Thyroid gland (tissue), 4 donors: ENCODE measurements at regions not wholly inside any gene's neighbourhood (a gene's known extent, or its start where the extent isn't known, plus 50 kb on each side); places are given as distances from the start of the nearest gene placed in this dataset.

Experiments
- DNase-seq, 2 donors: peaks; one replicate each; pipeline ENCODE4 v3.0.0-alpha.2; 2019
- H3K27ac ChIP-seq, 3 donors: fragments of 200-600 bp; sonication (generic); 1 replicate in 2 of 3; 2 replicates in 1 of 3; pipeline ENCODE4 v1.5.1; 2016 to 2019; ENCODE audit warnings: mild to moderate bottlenecking in 1 of 3, moderate library complexity in 1 of 3
- H3K27me3 ChIP-seq: fragments of 200-600 bp; sonication (generic); one replicate; pipeline ENCODE4 v1.5.1; 2019
- H3K36me3 ChIP-seq, 2 donors: fragments of 200-600 bp; sonication (generic); one replicate each; pipeline ENCODE4 v1.5.1; 2016 to 2019
- H3K4me1 ChIP-seq, 2 donors: fragments of 200-600 bp; sonication (generic); one replicate each; pipeline ENCODE4 v1.5.1; 2017 to 2019
- H3K4me3 ChIP-seq, 3 donors: fragments of 200-600 bp; sonication (generic); replicated peaks in 1 of 3; 1 replicate in 2 of 3; 2 replicates in 1 of 3; pipeline ENCODE4 v1.5.1; 2016; ENCODE audit warnings: mild to moderate bottlenecking in 1 of 3
- H3K9me3 ChIP-seq: fragments of 200-600 bp; sonication (generic); one replicate; pipeline ENCODE4 v1.5.1; 2017
- POLR2A ChIP-seq, 2 donors: fragments of 450-650 bp; IDR thresholded peaks; one replicate each; pipeline ENCODE4 v1.6.1; 2017; ENCODE audit warnings: antibody characterized with exemption in 2 of 2, mild to moderate bottlenecking in 2 of 2, moderate library complexity in 1 of 2
- WGBS, 2 donors: methylation state at CpG; one replicate each; pipeline ENCODE4 v1.1.5; 2017; 5-methylcytosine and 5-hydroxymethylcytosine counted together
- intact Hi-C: fragments of 100-400 bp; cut with DNase I; formaldehyde crosslinking; loops from one replicate; pipeline ENCODE4 v1.15.1; 2023
- TF ChIP-seq, protein P1 (sequence below), 6 experiments: fragments of 200-600 bp in 3 of 6; fragments of 450-650 bp in 3 of 6; sonication (generic) in 3 of 6; IDR thresholded peaks; one replicate each; pipeline ENCODE4 v1.5.1; 2016 to 2019; ENCODE audit warnings: antibody characterized with exemption in 6 of 6, mild to moderate bottlenecking in 2 of 6, inconsistent platforms in 1 of 6, moderate library complexity in 1 of 6

DNA sequence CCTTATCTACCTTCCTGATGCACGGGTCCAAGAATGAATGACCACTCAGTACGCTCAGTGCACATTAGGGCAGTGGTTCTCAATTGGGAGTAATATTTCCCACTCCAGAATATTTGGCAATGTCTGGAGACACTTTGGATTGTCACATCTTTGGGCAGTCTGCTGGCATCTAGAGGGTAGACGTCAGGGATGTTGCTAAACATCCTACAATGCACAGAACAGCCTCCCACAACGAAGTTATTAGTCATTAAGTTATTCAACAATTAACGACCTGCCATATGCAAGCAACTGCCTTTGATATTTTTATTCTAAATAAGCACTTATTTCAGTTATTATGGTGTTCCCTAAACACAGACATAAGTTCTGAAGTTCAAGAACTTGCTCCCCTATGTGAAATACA, 669.3 kb downstream of the TOX3 start:
- no peak for TF ChIP-seq POLR2A (IDR thresholded peaks at IDR 0.05)
- TF ChIP-seq, protein P1, sequence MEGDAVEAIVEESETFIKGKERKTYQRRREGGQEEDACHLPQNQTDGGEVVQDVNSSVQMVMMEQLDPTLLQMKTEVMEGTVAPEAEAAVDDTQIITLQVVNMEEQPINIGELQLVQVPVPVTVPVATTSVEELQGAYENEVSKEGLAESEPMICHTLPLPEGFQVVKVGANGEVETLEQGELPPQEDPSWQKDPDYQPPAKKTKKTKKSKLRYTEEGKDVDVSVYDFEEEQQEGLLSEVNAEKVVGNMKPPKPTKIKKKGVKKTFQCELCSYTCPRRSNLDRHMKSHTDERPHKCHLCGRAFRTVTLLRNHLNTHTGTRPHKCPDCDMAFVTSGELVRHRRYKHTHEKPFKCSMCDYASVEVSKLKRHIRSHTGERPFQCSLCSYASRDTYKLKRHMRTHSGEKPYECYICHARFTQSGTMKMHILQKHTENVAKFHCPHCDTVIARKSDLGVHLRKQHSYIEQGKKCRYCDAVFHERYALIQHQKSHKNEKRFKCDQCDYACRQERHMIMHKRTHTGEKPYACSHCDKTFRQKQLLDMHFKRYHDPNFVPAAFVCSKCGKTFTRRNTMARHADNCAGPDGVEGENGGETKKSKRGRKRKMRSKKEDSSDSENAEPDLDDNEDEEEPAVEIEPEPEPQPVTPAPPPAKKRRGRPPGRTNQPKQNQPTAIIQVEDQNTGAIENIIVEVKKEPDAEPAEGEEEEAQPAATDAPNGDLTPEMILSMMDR (IDR thresholded peaks at IDR 0.05) = no peak
- Histone ChIP-seq H3K36me3 (no peaks in the 10 kb centered on the region), H3K9me3 (no peaks in the 10 kb centered on the region), H3K27me3 (no peaks in the 10 kb centered on the region), H3K27ac (no peak overlapping the region), H3K4me1 (no peaks in the 10 kb centered on the region), H3K4me3 (no peak overlapping the region)
- WGBS, 2 donors = 80 to 91% methylated on average over 5 of the region's 5 CpGs
- intact Hi-C loops = no loop called here
- no peak for DNase-seq

DNA sequence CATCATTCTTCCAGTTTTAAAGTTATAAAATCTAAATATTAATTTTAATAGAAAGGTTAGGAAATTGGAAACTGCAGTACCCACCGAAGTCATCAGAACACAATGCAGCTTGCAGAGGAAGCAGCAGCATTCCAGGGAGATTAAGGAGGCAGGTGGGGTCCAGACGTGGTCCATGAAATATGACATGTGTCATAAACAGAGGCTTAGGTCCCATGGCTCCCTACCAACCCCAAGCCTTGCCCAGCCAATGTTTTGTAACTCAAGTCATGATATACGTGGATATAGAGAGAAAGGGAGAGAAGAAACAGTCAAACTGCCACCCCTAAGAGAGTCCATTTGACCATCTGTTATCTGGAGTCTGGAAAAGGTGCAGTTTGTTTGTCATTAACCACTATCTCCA, 670.0 kb downstream of the TOX3 start:
- intact Hi-C loops = no loop called here
- TF ChIP-seq POLR2A (IDR thresholded peaks at IDR 0.05) = no peak
- TF ChIP-seq, protein P1 (IDR thresholded peaks at IDR 0.05) = no peak
- Histone ChIP-seq H3K4me1 (no peaks in the 10 kb centered on the region), H3K4me3 (no peak overlapping the region), H3K27me3 (no peaks in the 10 kb centered on the region), H3K27ac (no peak overlapping the region), H3K9me3 (no peaks in the 10 kb centered on the region), H3K36me3 (no peaks in the 10 kb centered on the region)
- WGBS, 2 donors = 75 to 84% methylated on average over 3 of the region's 3 CpGs
- no peak for DNase-seq

DNA sequence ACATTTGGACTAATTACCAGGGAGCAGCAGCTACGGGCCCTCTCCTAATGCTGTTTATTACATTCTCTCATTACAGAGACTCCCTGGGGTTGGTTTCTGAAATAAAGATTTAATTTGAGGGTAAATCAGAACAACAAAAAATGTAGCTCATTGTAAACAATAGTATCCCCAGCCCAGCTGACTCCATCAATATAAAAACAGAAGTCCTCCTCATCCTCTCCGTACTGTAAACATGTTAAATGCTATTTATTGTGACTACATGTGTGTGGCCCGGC, 670.4 kb downstream of the TOX3 start:
- no peak for TF ChIP-seq POLR2A (IDR thresholded peaks at IDR 0.05)
- TF ChIP-seq, protein P1 (IDR thresholded peaks at IDR 0.05) = no peak
- intact Hi-C loops = no loop called here
- WGBS, 2 donors = 90 to 91% methylated on average over 3 of the region's 3 CpGs
- DNase-seq = no peak
- no peaks in the 10 kb centered on the region for H3K4me1 ChIP-seq
- H3K4me3 ChIP-seq = no peak overlapping the region
- no peaks in the 10 kb centered on the region for H3K27me3 ChIP-seq
- no peaks in the 10 kb centered on the region for H3K9me3 ChIP-seq
- H3K36me3 ChIP-seq = no peaks in the 10 kb centered on the region
- H3K27ac ChIP-seq = no peak overlapping the region

DNA sequence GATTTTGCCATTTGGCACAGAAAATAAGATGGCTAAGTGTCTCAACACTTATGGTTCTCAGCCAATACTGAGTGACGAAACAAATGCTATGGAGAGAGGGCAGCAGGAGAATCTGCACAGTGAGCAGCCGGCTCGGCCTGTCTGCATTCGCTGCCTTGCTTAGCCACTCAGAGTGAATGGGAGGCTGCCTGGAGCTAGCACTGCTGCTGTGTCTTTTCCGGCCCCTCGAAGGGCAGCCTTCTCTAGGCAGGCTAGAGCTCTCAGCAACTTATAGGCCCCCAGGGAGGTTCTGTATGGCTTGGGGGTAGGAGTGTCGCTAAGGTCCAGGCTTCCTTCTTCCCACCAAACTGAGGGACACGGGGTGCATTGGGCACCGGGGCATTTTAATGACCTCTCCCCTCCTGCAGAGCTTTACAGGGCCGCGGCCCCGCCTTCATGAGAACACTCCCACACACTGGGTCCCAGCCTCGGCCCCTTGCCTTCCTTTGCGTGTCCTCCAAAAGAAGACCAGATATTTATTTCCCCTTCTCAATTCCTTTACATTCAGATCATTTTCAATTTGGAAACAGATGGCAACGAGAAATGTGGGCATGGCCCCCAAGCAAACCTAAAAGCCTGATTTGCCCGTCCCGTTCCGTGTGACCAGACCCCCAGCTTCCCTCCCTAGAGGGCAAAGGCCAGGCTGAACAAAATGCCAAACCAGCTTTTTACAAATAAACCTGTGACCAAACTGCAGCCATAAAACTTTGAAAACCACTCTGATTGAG, 670.9 kb downstream of the TOX3 start:
- Histone ChIP-seq H3K4me1 (no peaks in the 10 kb centered on the region), H3K4me3 (no peak overlapping the region), H3K36me3 (no peaks in the 10 kb centered on the region), H3K27me3 (no peaks in the 10 kb centered on the region), H3K9me3 (no peaks in the 10 kb centered on the region), H3K27ac (no peak overlapping the region)
- intact Hi-C loops = no loop called here
- TF ChIP-seq, protein P1 (IDR thresholded peaks at IDR 0.05) = no peak
- TF ChIP-seq POLR2A (IDR thresholded peaks at IDR 0.05) = no peak
- no peak for DNase-seq
- WGBS, 2 donors = 77 to 84% methylated on average over 16 to 17 of the region's 18 CpGs

DNA sequence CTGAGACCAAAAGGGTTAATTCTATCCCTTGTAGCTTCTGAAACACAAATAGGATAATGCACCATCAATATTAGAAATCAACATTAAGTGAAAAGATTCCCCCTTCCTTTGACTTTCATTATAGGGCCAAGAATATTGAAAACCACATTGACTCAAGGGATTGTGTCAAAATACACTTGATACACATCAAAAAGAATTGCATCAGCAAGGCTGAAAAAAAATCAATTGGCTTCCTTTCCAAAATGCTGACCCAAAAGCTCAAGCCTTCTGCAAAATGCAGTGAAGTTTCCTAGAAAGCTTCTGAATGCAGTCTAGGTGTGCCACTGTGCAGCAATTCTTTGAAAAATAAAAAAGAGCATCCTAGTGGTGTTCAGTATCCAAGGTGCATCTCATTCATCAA, 674.4 kb downstream of the TOX3 start:
- Histone ChIP-seq H3K36me3 (no peaks in the 10 kb centered on the region), H3K27ac (no peak overlapping the region), H3K27me3 (no peaks in the 10 kb centered on the region), H3K4me3 (no peak overlapping the region), H3K4me1 (no peaks in the 10 kb centered on the region), H3K9me3 (no peaks in the 10 kb centered on the region)
- no peak for DNase-seq
- no peak for TF ChIP-seq POLR2A (IDR thresholded peaks at IDR 0.05)
- TF ChIP-seq, protein P1 (IDR thresholded peaks at IDR 0.05) = no peak
- intact Hi-C loops = no loop called here
